ENCODE measurements at regions not wholly inside any gene's neighbourhood (a gene's known extent, or its start where the extent isn't known, plus 50 kb on each side); places are given as distances from the start of the nearest gene placed in this dataset.

- TF ChIP-seq, protein P1, sequence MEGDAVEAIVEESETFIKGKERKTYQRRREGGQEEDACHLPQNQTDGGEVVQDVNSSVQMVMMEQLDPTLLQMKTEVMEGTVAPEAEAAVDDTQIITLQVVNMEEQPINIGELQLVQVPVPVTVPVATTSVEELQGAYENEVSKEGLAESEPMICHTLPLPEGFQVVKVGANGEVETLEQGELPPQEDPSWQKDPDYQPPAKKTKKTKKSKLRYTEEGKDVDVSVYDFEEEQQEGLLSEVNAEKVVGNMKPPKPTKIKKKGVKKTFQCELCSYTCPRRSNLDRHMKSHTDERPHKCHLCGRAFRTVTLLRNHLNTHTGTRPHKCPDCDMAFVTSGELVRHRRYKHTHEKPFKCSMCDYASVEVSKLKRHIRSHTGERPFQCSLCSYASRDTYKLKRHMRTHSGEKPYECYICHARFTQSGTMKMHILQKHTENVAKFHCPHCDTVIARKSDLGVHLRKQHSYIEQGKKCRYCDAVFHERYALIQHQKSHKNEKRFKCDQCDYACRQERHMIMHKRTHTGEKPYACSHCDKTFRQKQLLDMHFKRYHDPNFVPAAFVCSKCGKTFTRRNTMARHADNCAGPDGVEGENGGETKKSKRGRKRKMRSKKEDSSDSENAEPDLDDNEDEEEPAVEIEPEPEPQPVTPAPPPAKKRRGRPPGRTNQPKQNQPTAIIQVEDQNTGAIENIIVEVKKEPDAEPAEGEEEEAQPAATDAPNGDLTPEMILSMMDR (IDR thresholded peaks at IDR 0.05): no peak
- TF ChIP-seq POLR2AphosphoS5 (IDR thresholded peaks at IDR 0.05) (no peak), POLR2A (IDR thresholded peaks at IDR 0.05) (no peak)
These were observed 455.6 kb downstream of the HS3ST3B1 start for GRCh38 chr17:14756479-14756878.

Data from breast epithelium (tissue), 3 donors.